Natural killer cell (primary cell): ENCODE measurements at regions not wholly inside any gene's neighbourhood (a gene's known extent, or its start where the extent isn't known, plus 50 kb on each side); places are given as distances from the start of the nearest gene placed in this dataset.

Experiments
- ATAC-seq, 3 donors: fragments of 150-1000 bp in 2 of 3; fragments of 200-7000 bp in 1 of 3; cut with Tn5 transposase; 1 replicate in 1 of 3; 2 replicates in 2 of 3; pipeline ENCODE4 v1.10.0; 2021; ENCODE audit warnings: mild to moderate bottlenecking in 2 of 3, moderate library complexity in 2 of 3
- DNase-seq, 2 donors: peaks; one replicate each; pipeline versions ENCODE4 v3.0.0 to v3.0.0-alpha.2; 2013 to 2021; ENCODE audit warnings: mixed read lengths in 1 of 2
- H3K27ac ChIP-seq: one replicate; pipeline ENCODE4 v1.5.1; 2013; ENCODE audit warnings: mild to moderate bottlenecking, low read length
- H3K27me3 ChIP-seq: one replicate; pipeline ENCODE4 v1.6.1; 2013; ENCODE audit warnings: low read length; ENCODE audit not compliant: control insufficient read depth, insufficient read depth
- H3K36me3 ChIP-seq: one replicate; pipeline ENCODE4 v1.6.1; 2013; ENCODE audit warnings: low read length; ENCODE audit not compliant: control insufficient read depth, insufficient read depth
- H3K4me1 ChIP-seq: one replicate; pipeline ENCODE4 v1.6.1; 2013; ENCODE audit warnings: low read length; ENCODE audit not compliant: control insufficient read depth, insufficient read depth
- H3K4me3 ChIP-seq: one replicate; pipeline ENCODE4 v1.5.1; 2013; ENCODE audit warnings: low read length
- H3K9me3 ChIP-seq: one replicate; pipeline ENCODE4 v1.6.1; 2013; ENCODE audit warnings: low read length; ENCODE audit not compliant: control insufficient read depth, insufficient read depth
- H3K27ac Mint-ChIP-seq, 2 donors: one replicate each; pipeline ENCODE4 v1.8.0; 2022; ENCODE audit warnings: mild to moderate bottlenecking in 2 of 2, mixed read lengths in 2 of 2, moderate library complexity in 1 of 2
- H3K27me3 Mint-ChIP-seq, 2 donors: one replicate each; pipeline ENCODE4 v1.8.0; 2022; ENCODE audit warnings: low read depth in 2 of 2, mixed read lengths in 2 of 2
- H3K36me3 Mint-ChIP-seq: one replicate; pipeline ENCODE4 v1.8.0; 2022; ENCODE audit warnings: mixed read lengths
- H3K4me1 Mint-ChIP-seq, 2 donors: one replicate each; pipeline ENCODE4 v1.8.0; 2022; ENCODE audit warnings: mixed read lengths in 2 of 2
- H3K4me3 Mint-ChIP-seq: one replicate; pipeline ENCODE4 v1.8.0; 2022; ENCODE audit warnings: mild to moderate bottlenecking, moderate library complexity, mixed read lengths
- H3K9me3 Mint-ChIP-seq, 2 donors: one replicate each; pipeline ENCODE4 v1.8.0; 2022; ENCODE audit warnings: mixed read lengths in 2 of 2
- WGBS: methylation state at CpG from one replicate; pipeline ENCODE4 v1.1.7; 2013; ENCODE audit warnings: missing lambda C conversion rate; ENCODE audit not compliant: insufficient coverage; 5-methylcytosine and 5-hydroxymethylcytosine counted together
- intact Hi-C: fragments of 100-400 bp; cut with micrococcal nuclease; formaldehyde crosslinking; loops from one replicate; pipeline ENCODE4 v1.14.2; 2022
- TF ChIP-seq, protein P1 (sequence below): fragments of 200-600 bp; IDR thresholded peaks from one replicate; pipeline ENCODE4 v1.8.0; 2022; ENCODE audit warnings: antibody characterized with exemption

DNA sequence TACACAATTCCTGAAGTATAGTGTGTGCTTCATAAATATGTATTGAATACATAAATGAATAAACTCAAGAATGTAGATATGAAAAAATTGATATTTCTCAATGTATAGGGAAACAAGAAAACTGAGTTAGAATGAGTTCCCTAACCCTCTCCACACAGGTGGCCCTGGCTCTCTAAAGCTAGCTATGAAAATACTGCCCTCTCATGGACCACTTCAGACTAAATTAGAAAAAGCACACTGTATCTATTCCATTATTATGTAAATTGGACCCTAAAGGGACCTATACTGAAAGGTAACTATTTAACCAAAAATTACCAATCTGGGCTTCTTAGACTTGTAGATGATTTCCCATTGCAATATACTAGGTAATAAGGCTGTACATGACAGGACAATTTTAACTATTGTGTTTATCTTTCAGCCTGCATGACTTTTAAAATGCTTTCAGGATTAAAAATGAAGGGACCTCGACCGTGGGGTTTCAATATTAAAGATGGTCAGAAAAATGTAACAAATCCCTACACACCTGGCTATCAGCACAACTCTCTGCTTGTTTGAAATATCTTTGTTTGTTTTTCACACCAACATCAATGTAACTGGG lies 672.5 kb upstream of the KIF2B start:
- no peaks in the 10 kb centered on the region for H3K4me1 Mint-ChIP-seq
- DNase-seq (no peak), ATAC-seq (no peak)
- no peaks in the 10 kb centered on the region for H3K36me3 Mint-ChIP-seq
- H3K27ac Mint-ChIP-seq = no peak overlapping the region
- TF ChIP-seq, protein P1, sequence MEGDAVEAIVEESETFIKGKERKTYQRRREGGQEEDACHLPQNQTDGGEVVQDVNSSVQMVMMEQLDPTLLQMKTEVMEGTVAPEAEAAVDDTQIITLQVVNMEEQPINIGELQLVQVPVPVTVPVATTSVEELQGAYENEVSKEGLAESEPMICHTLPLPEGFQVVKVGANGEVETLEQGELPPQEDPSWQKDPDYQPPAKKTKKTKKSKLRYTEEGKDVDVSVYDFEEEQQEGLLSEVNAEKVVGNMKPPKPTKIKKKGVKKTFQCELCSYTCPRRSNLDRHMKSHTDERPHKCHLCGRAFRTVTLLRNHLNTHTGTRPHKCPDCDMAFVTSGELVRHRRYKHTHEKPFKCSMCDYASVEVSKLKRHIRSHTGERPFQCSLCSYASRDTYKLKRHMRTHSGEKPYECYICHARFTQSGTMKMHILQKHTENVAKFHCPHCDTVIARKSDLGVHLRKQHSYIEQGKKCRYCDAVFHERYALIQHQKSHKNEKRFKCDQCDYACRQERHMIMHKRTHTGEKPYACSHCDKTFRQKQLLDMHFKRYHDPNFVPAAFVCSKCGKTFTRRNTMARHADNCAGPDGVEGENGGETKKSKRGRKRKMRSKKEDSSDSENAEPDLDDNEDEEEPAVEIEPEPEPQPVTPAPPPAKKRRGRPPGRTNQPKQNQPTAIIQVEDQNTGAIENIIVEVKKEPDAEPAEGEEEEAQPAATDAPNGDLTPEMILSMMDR = no peak
- no peak overlapping the region for H3K4me3 Mint-ChIP-seq
- no peaks in the 10 kb centered on the region for H3K27me3 Mint-ChIP-seq
- no peaks in the 10 kb centered on the region for H3K36me3 ChIP-seq
- intact Hi-C loops = no loop called here
- H3K9me3 ChIP-seq = no peaks in the 10 kb centered on the region
- H3K4me1 ChIP-seq = no peaks in the 10 kb centered on the region
- WGBS = no CpG with 5 or more reads among the region's 2 CpGs
- no peaks in the 10 kb centered on the region for H3K27me3 ChIP-seq
- H3K27ac ChIP-seq = no peak overlapping the region
- peaks cover 6 to 13% of the 10 kb centered on the region in 2 donors for H3K9me3 Mint-ChIP-seq
- H3K4me3 ChIP-seq = no peak overlapping the region

DNA sequence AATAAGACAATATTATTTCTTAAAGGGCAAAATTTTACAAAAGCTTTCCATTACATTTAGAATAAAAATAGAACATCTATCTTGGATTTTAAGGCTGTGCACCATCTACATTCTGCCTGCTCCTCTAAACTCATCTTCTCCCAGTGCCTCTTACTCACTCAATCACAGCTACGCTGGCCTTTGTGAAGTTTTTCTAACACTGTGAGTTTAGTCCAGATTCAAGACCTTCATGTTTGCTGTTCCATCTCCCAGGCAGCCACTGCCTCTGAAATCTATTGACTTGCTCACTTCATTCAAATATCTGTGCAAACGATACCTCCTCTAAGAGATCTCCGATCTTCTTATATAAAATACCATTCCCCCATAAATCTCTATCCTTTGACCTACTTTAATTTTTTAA lies 673.4 kb upstream of the KIF2B start:
- H3K4me1 Mint-ChIP-seq = no peaks in the 10 kb centered on the region
- intact Hi-C loops = no loop called here
- H3K4me1 ChIP-seq = no peaks in the 10 kb centered on the region
- H3K27me3 Mint-ChIP-seq = no peaks in the 10 kb centered on the region
- no peaks in the 10 kb centered on the region for H3K9me3 ChIP-seq
- DNase-seq = no peak
- no peaks in the 10 kb centered on the region for H3K36me3 Mint-ChIP-seq
- no peak overlapping the region for H3K27ac ChIP-seq
- no peaks in the 10 kb centered on the region for H3K36me3 ChIP-seq
- H3K27me3 ChIP-seq = no peaks in the 10 kb centered on the region
- H3K27ac Mint-ChIP-seq = no peak overlapping the region
- WGBS = 68% methylated on average over 2 of the region's 3 CpGs
- H3K9me3 Mint-ChIP-seq = peaks cover 11 to 16% of the 10 kb centered on the region in 2 donors
- H3K4me3 ChIP-seq = no peak overlapping the region
- no peak for ATAC-seq
- TF ChIP-seq, protein P1 = no peak
- no peak overlapping the region for H3K4me3 Mint-ChIP-seq

DNA sequence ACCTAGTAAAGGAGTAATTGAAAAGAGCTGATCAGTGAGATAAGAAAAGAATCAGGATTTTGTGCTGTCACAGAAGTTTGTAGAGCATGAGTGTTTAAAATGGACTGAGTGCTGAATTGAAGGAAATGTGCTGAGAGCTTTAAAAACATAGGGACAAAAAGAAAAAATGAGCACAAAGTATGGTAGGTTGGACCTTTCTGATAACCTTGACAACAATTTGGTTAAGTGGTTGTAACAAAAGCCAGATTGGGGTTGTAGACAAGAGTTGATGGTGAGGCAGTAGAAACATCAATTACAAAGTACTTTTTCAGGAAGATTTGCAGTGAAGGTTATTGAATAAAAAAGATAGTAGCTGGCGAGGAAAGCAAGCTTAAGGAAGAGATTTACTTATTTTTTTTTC lies 674.7 kb upstream of the KIF2B start:
- Mint-ChIP-seq H3K36me3 (no peaks in the 10 kb centered on the region), H3K4me1 (no peaks in the 10 kb centered on the region), H3K4me3 (no peak overlapping the region), H3K9me3 (peaks cover 11 to 12% of the 10 kb centered on the region in 2 donors), H3K27me3 (no peaks in the 10 kb centered on the region), H3K27ac (no peak overlapping the region)
- no peak for ATAC-seq
- no peaks in the 10 kb centered on the region for H3K36me3 ChIP-seq
- no peak overlapping the region for H3K27ac ChIP-seq
- H3K9me3 ChIP-seq = peaks cover under 1% of the 10 kb centered on the region
- H3K4me3 ChIP-seq = no peak overlapping the region
- TF ChIP-seq, protein P1 = no peak
- DNase-seq = no peak
- WGBS = 84% methylated on average over 1 of the region's 1 CpG
- no peaks in the 10 kb centered on the region for H3K4me1 ChIP-seq
- H3K27me3 ChIP-seq = no peaks in the 10 kb centered on the region
- intact Hi-C loops = no loop called here

DNA sequence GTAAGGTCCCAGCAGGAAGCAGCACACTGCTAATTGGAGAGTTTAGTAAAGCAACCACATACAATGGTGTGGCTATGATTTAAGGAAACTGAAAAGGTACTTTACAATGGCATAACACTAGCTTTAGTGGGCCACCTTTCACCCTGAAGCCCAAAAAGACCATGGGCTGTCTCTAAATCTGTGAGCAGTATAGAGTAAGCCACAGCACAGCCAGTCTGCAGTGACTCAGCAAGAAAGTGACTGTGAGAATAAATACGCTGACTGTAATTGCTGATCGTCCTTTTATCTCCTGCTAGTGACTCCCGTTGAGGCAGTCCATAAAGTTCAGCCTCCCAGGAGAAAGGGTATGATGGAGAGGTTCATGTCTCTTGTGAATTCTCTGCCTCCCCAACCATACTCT lies 679.8 kb upstream of the KIF2B start:
- DNase-seq (no peak), ATAC-seq (no peak)
- Histone ChIP-seq H3K27me3 (no peaks in the 10 kb centered on the region), H3K9me3 (peaks cover 5% of the 10 kb centered on the region), H3K27ac (no peak overlapping the region), H3K4me1 (no peaks in the 10 kb centered on the region), H3K36me3 (no peaks in the 10 kb centered on the region), H3K4me3 (no peak overlapping the region)
- 80% methylated on average over 1 of the region's 3 CpGs for WGBS
- H3K4me3 Mint-ChIP-seq = no peak overlapping the region
- intact Hi-C loops = no loop called here
- H3K4me1 Mint-ChIP-seq = no peaks in the 10 kb centered on the region
- no peaks in the 10 kb centered on the region for H3K27me3 Mint-ChIP-seq
- no peak overlapping the region for H3K27ac Mint-ChIP-seq
- peaks cover 13 to 23% of the 10 kb centered on the region in 2 donors for H3K9me3 Mint-ChIP-seq
- TF ChIP-seq, protein P1 = no peak
- H3K36me3 Mint-ChIP-seq = peaks cover 4% of the 10 kb centered on the region
